ENCODE measurements at regions not wholly inside any gene's neighbourhood (a gene's known extent, or its start where the extent isn't known, plus 50 kb on each side); places are given as distances from the start of the nearest gene placed in this dataset.

DNA sequence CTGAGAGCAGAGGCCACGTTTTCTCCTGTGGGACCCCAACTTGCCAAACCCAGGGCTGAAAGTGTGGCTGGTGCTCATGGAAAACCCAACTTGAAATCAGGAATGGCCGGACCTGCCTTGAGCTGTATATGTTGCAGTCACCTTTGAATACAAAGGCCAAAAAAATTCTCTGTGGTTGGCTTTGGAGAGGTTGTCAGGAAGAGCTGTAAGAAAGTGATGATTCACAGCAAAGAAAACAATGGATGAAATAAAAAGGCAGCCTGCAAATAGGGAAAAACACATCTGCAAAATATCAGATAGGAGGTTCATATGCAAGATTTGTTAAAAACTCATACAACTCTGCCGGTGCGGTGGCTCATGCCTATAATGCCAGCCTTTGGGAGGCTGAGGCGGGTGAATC lies 715.8 kb downstream of the UQCRFS1 start:
- Histone ChIP-seq H3K9me1 (replicated peaks; ENCODE audit: control insufficient read depth, extremely low read depth, insufficient read depth, low read length) (no peaks in the 10 kb centered on the region), H3K4me2 (ENCODE audit: insufficient read depth, low read length) (no peak overlapping the region), H3K9ac (replicated peaks; ENCODE audit: extremely low read depth, insufficient read depth, low read length) (no peak overlapping the region), H3K27me3 (ENCODE audit: control insufficient read depth in 2 of 2, insufficient read depth in 2 of 2, low read length in 2 of 2) (no peaks in the 10 kb centered on the region), H3K27ac (ENCODE audit: insufficient read depth, low read depth, low read length) (no peak overlapping the region), H2AFZ (ENCODE audit: low read depth, low read length) (no peak overlapping the region), H3K79me2 (ENCODE audit: control insufficient read depth, insufficient read depth, low read length) (no peaks in the 10 kb centered on the region), H3K4me3 (replicated peaks in 1 of 3; ENCODE audit: insufficient read depth in 1 of 3, low read depth in 1 of 3, low read length in 3 of 3) (no peak overlapping the region), H3K4me1 (ENCODE audit: control insufficient read depth, extremely low read depth, insufficient read depth, low read length) (no peaks in the 10 kb centered on the region), H3K9me3 (replicated peaks; ENCODE audit: control insufficient read depth, insufficient read depth, low read length) (no peaks in the 10 kb centered on the region), H3K36me3 (ENCODE audit: control insufficient read depth in 2 of 2, extremely low read depth in 1 of 2, insufficient read depth in 2 of 2, low read length in 2 of 2) (no peaks in the 10 kb centered on the region), H4K20me1 (replicated peaks; ENCODE audit: control insufficient read depth, extremely low read depth, insufficient read depth, low read length) (no peaks in the 10 kb centered on the region)
- TF ChIP-seq GATA2 (IDR thresholded peaks at IDR 0.05; ENCODE audit: insufficient read depth, insufficient read length, low read depth, low read length), result no peak
- TF ChIP-seq, protein P1, sequence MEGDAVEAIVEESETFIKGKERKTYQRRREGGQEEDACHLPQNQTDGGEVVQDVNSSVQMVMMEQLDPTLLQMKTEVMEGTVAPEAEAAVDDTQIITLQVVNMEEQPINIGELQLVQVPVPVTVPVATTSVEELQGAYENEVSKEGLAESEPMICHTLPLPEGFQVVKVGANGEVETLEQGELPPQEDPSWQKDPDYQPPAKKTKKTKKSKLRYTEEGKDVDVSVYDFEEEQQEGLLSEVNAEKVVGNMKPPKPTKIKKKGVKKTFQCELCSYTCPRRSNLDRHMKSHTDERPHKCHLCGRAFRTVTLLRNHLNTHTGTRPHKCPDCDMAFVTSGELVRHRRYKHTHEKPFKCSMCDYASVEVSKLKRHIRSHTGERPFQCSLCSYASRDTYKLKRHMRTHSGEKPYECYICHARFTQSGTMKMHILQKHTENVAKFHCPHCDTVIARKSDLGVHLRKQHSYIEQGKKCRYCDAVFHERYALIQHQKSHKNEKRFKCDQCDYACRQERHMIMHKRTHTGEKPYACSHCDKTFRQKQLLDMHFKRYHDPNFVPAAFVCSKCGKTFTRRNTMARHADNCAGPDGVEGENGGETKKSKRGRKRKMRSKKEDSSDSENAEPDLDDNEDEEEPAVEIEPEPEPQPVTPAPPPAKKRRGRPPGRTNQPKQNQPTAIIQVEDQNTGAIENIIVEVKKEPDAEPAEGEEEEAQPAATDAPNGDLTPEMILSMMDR (IDR thresholded peaks at IDR 0.05; ENCODE audit: extremely low read depth in 1 of 2, insufficient read depth in 1 of 2, low read depth in 1 of 2, low read length in 2 of 2), result no peak
- TF ChIP-seq, protein P2, sequence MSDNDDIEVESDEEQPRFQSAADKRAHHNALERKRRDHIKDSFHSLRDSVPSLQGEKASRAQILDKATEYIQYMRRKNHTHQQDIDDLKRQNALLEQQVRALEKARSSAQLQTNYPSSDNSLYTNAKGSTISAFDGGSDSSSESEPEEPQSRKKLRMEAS (IDR thresholded peaks at IDR 0.05; ENCODE audit: insufficient read depth, insufficient read length), result no peak
- POLR2A ChIA-PET, result no interaction called here
- DNase-seq (ENCODE audit: low read depth, low spot score), result no peak
- CTCF ChIA-PET, result no interaction called here
- no peak for FAIRE-seq
- dilution Hi-C loops (cut with MboI; ENCODE audit: extremely low pct_ligation_motif_present, low sequenced_read_pairs) (no loop called here), intact Hi-C loops (cut with micrococcal nuclease) (no loop called here)
- no TSS peak for BruUV-seq (replicated peaks)

DNA sequence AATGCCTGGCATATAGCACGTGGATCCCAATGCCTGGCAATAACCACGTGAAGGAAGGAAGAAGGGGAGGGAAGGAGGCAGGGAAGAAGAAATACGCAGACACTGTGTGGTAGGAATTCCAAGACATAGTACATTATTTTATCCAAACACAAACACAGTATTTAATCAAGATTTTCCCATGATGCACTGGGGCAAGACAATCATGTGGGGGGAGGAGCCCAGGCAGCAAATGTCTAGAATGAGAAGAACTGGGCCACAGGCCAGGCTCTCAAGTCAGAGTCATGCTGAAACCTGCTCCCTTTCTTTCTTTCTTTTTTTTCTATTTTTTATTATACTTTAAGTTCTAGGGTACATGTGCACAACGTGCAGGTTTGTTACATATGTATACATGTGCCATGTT lies 717.9 kb downstream of the UQCRFS1 start:
- FAIRE-seq, result no peak
- no peak overlapping the region for H3K4me2 ChIP-seq (ENCODE audit: insufficient read depth, low read length)
- no TSS peak for BruUV-seq (replicated peaks)
- intact Hi-C loops (cut with micrococcal nuclease) (no loop called here), dilution Hi-C loops (cut with MboI; ENCODE audit: extremely low pct_ligation_motif_present, low sequenced_read_pairs) (no loop called here)
- no peak overlapping the region for H3K27ac ChIP-seq (ENCODE audit: insufficient read depth, low read depth, low read length)
- H3K4me1 ChIP-seq (ENCODE audit: control insufficient read depth, extremely low read depth, insufficient read depth, low read length), result no peaks in the 10 kb centered on the region
- H2AFZ ChIP-seq (ENCODE audit: low read depth, low read length), result no peak overlapping the region
- CTCF ChIA-PET, result no interaction called here
- H3K4me3 ChIP-seq (replicated peaks in 1 of 3; ENCODE audit: insufficient read depth in 1 of 3, low read depth in 1 of 3, low read length in 3 of 3), result no peak overlapping the region
- H3K36me3 ChIP-seq (ENCODE audit: control insufficient read depth in 2 of 2, extremely low read depth in 1 of 2, insufficient read depth in 2 of 2, low read length in 2 of 2), result no peaks in the 10 kb centered on the region
- no peaks in the 10 kb centered on the region for H3K9me1 ChIP-seq (replicated peaks; ENCODE audit: control insufficient read depth, extremely low read depth, insufficient read depth, low read length)
- H3K79me2 ChIP-seq (ENCODE audit: control insufficient read depth, insufficient read depth, low read length), result no peaks in the 10 kb centered on the region
- H4K20me1 ChIP-seq (replicated peaks; ENCODE audit: control insufficient read depth, extremely low read depth, insufficient read depth, low read length), result no peaks in the 10 kb centered on the region
- no peak for DNase-seq (ENCODE audit: low read depth, low spot score)
- TF ChIP-seq FOS (IDR thresholded peaks at IDR 0.05; ENCODE audit: borderline replicate concordance, insufficient read depth, low read length) (no peak), MYC (IDR thresholded peaks at IDR 0.05; ENCODE audit: low read depth, low read length) (no peak), JUN (IDR thresholded peaks at IDR 0.05; ENCODE audit: borderline replicate concordance, insufficient read depth, insufficient read length, low read depth) (no peak), POLR2A (IDR thresholded peaks at IDR 0.05; ENCODE audit: low read depth, low read length) (no peak), EZH2 (IDR thresholded peaks at IDR 0.05; ENCODE audit: borderline replicate concordance, low read depth, low read length, severe bottlenecking) (no peak), GATA2 (IDR thresholded peaks at IDR 0.05; ENCODE audit: insufficient read depth, insufficient read length, low read depth, low read length) (no peak), POLR2AphosphoS5 (IDR thresholded peaks at IDR 0.05; ENCODE audit: insufficient read depth, low read depth, low read length) (no peak)
- TF ChIP-seq, protein P2 (IDR thresholded peaks at IDR 0.05; ENCODE audit: insufficient read depth, insufficient read length), result no peak
- TF ChIP-seq, protein P1 (IDR thresholded peaks at IDR 0.05; ENCODE audit: extremely low read depth in 1 of 2, insufficient read depth in 1 of 2, low read depth in 1 of 2, low read length in 2 of 2), result no peak
- no peaks in the 10 kb centered on the region for H3K9me3 ChIP-seq (replicated peaks; ENCODE audit: control insufficient read depth, insufficient read depth, low read length)
- H3K27me3 ChIP-seq (ENCODE audit: control insufficient read depth in 2 of 2, insufficient read depth in 2 of 2, low read length in 2 of 2), result no peaks in the 10 kb centered on the region
- H3K9ac ChIP-seq (replicated peaks; ENCODE audit: extremely low read depth, insufficient read depth, low read length), result no peak overlapping the region
- POLR2A ChIA-PET, result no interaction called here

Data from endothelial cell of umbilical vein (primary cell).